Spleen (tissue), 7 donors: ENCODE measurements at regions not wholly inside any gene's neighbourhood (a gene's known extent, or its start where the extent isn't known, plus 50 kb on each side); places are given as distances from the start of the nearest gene placed in this dataset.

ENCODE experiments used
- CTCF ChIP-seq, 11 experiments: fragments of 200-600 bp in 7 of 11; fragments of 450-650 bp in 4 of 11; sonication (generic) in 4 of 11; IDR thresholded peaks in 8 of 11; conservative IDR thresholded peaks in 3 of 11; 1 replicate in 7 of 11; 2 replicates in 4 of 11; pipeline versions ENCODE4 v1.4.0 to v1.8.0; 2016 to 2021; ENCODE audit warnings: antibody characterized with exemption in 11 of 11, inconsistent platforms in 4 of 11, mild to moderate bottlenecking in 1 of 11
- POLR2AphosphoS5 ChIP-seq, 3 donors: sonication (generic); formaldehyde crosslinking; IDR thresholded peaks; one replicate each; pipeline ENCODE4 v1.5.1; 2017; ENCODE audit warnings: antibody characterized with exemption in 3 of 3
- donor health status: DM: no; HTN: no; CAD: no; lungs with moderate emphysema.
- donor health status: DM: no; HTN: no; CAD: no.
- donor health status: DM: no; HTN: no; CAD: no.

- TF ChIP-seq POLR2AphosphoS5 (IDR thresholded peaks at IDR 0.05) (no peak), CTCF (IDR thresholded peaks at IDR 0.05 in 8 of 11, conservative IDR thresholded peaks at IDR 0.05 in 3 of 11) (no peak)
Observed at GRCh38 chr17:77676237-77676661, 282.3 kb upstream of the TNRC6C start.
